GM12872 (cell line): ENCODE measurements at regions not wholly inside any gene's neighbourhood (a gene's known extent, or its start where the extent isn't known, plus 50 kb on each side); places are given as distances from the start of the nearest gene placed in this dataset.

Experiments
- TF ChIP-seq, protein P1 (sequence below): IDR thresholded peaks from 3 replicates; pipeline ENCODE4 v1.5.1; 2011; ENCODE audit warnings: low read depth, mild to moderate bottlenecking, low read length, moderate library complexity; ENCODE audit not compliant: insufficient read depth

DNA sequence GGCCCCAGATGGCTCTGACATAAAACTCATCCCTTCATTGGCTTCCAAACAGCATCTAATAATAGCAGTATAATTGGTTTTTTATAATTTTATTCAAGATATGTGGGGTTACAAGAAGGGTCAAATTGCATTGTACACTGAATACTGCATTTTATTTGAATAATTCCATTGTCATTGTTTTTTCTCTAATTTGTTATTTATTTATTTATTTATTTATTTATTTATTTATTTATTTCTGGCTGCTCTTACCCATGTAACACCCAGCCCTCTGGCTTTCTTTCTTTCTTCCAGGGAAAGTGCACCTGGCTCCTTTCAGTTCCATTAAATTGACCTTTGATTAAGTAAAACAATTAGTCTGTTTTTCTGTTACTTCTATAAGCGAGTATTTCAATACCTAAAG is 210.1 kb downstream of the CDH9 start:
- TF ChIP-seq, protein P1, sequence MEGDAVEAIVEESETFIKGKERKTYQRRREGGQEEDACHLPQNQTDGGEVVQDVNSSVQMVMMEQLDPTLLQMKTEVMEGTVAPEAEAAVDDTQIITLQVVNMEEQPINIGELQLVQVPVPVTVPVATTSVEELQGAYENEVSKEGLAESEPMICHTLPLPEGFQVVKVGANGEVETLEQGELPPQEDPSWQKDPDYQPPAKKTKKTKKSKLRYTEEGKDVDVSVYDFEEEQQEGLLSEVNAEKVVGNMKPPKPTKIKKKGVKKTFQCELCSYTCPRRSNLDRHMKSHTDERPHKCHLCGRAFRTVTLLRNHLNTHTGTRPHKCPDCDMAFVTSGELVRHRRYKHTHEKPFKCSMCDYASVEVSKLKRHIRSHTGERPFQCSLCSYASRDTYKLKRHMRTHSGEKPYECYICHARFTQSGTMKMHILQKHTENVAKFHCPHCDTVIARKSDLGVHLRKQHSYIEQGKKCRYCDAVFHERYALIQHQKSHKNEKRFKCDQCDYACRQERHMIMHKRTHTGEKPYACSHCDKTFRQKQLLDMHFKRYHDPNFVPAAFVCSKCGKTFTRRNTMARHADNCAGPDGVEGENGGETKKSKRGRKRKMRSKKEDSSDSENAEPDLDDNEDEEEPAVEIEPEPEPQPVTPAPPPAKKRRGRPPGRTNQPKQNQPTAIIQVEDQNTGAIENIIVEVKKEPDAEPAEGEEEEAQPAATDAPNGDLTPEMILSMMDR: no peak

DNA sequence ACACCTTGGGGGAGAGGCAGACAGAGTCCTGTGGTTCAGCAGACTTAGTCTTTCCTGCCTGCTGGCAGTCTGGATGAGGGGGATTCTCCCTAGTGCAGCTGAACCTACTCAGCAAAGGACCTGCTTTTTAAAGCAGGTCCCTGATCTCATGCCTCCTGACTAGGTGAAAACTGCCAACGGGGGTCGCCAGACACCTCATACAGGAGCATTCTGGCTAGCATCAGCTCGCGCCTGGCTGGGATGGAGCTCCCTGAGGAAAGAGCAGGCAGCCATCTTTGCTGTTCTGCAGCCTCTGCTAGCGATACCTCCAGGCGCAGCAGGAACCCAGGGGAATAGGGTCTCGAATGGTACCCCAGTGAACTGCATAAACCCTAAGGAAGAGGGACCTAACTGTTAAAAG is 225.2 kb downstream of the CDH9 start:
- TF ChIP-seq, protein P1: no peak

DNA sequence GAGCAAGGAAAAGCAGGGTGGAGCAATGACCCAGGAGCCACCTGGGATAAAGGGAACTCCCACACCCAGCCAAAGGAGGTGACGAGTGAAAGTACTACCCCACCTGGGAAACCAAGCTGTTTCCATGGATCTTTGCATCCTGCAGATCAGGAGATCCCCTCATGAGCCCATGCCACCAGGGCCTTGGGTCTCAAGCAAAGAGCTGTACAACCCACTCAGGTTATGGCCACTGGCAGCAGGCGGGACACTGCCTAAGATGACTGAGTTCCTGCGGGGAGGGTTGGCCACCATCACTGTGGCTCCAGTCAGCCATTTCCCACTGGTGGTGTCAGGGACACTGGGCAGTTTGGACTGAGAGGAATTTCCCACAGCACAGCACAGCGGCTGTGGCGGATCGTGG is 225.7 kb downstream of the CDH9 start:
- TF ChIP-seq, protein P1: no peak

DNA sequence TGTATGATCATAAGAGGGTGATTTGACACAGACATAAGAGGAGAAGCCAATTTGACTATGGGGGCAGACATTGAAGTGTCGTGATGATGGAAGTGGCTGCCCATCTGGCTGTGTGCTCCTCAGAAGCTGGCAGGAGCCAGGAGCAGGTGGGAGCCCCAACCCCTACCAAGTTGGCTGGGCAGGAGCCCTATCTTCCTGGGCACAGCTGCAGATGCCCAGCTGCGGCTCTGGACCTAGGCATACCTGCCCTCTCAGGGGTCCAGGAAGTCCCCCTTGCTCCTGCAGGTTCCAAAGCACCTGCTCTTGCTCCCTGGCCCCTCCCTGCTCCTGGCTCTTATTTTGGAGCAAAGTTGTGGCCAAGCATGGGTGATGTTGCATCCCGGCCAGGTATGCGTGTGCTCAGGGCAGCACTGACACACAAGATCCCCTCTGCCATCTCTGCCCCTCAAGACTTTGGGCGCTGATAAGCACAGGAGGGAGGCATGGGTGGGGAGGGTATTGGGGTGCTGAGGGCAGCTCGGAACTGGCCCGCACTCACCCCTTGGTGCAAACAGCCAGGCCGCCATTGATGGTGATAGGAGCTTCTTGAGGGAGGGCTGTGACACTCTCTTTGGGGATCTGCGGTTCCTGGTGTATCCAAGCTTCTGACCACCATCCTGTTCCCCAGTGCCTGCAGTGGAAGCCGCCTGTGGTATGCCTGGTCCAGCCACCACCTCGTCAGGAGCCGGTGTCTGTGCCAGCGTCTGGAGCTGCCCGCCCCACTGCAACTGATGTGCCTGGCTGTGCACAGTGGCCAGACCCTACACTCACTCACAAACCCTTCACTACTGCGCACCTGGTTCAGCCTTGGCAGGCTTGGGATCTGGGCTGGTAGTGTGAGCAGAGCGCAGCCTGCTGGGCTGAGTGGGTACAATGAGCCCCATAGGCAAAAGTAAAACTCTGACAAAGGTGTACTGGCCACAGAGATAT is 230.9 kb downstream of the CDH9 start:
- TF ChIP-seq, protein P1: no peak

DNA sequence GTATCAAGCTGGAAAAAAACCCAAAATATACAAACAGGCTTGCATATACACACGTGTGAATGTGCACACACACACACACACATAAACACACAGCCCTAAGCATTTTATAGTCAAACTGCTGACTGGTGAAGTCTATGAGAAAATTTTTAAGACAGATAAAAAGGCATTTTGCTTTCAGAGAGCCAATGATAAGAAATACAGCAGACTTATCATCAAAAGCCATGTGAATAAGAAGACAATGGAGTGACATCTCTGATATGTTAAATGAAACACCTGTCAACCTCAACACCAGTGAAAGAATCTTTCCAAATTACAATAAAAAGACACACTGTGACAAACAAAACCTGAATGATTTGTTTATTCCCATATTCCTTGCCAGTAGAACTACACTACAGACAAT is 233.3 kb downstream of the CDH9 start:
- TF ChIP-seq, protein P1: no peak

DNA sequence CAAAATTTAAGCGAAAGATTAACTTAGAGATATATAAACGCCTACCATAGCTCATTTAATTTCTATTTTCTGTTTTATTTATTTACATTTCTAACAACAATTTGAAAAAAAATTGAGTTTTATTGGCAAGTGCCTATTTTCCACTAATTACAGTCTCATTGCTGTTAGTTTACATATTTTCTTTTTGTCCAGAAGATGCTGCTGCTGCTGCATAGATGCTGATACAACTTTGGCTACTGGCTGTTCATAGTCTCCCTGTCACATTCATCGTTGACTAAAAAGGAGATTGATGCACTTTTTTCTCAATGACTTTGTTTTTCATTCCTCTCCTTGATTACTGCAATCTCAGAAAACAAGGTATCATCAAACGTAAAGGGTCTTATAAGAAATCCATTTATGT is 235.4 kb downstream of the CDH9 start:
- TF ChIP-seq, protein P1: no peak

DNA sequence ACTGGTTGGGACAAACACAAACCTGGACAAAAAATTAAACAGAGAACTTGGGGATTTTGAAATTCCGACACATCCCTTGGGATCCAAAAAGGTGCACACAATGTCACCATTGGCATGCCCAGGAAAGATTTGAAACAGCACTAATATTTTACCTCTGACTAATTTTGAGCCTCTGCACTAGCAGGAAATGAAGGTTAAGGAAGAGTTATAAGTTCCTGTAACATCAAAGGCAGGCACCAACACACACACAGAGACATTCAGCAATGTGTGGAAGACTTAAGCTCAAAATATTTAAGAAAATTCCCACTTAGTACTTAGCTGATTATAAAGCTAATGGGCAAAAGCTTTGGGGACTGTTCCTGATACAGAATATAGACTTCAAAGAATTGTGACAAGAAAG is 247.0 kb downstream of the CDH9 start:
- TF ChIP-seq, protein P1: no peak
